Uterus (tissue), 2 donors: ENCODE measurements at regions not wholly inside any gene's neighbourhood (a gene's known extent, or its start where the extent isn't known, plus 50 kb on each side); places are given as distances from the start of the nearest gene placed in this dataset.

Experiments used
- POLR2A ChIP-seq, 2 donors: fragments of 450-650 bp; IDR thresholded peaks; one replicate each; pipeline ENCODE4 v1.6.1; 2016; ENCODE audit warnings: antibody characterized with exemption in 2 of 2, mild to moderate bottlenecking in 1 of 2, moderate library complexity in 1 of 2
- TF ChIP-seq, protein P1 (sequence below), 4 experiments: fragments of 200-600 bp in 2 of 4; fragments of 450-650 bp in 2 of 4; sonication (generic) in 2 of 4; IDR thresholded peaks; one replicate each; pipeline ENCODE4 v1.5.1; 2016 to 2019; ENCODE audit warnings: antibody characterized with exemption in 4 of 4, mild to moderate bottlenecking in 2 of 4, moderate library complexity in 1 of 4

GRCh38 chr5:77832166-77832770, 56.1 kb upstream of the TBCA start:
- TF ChIP-seq, protein P1, sequence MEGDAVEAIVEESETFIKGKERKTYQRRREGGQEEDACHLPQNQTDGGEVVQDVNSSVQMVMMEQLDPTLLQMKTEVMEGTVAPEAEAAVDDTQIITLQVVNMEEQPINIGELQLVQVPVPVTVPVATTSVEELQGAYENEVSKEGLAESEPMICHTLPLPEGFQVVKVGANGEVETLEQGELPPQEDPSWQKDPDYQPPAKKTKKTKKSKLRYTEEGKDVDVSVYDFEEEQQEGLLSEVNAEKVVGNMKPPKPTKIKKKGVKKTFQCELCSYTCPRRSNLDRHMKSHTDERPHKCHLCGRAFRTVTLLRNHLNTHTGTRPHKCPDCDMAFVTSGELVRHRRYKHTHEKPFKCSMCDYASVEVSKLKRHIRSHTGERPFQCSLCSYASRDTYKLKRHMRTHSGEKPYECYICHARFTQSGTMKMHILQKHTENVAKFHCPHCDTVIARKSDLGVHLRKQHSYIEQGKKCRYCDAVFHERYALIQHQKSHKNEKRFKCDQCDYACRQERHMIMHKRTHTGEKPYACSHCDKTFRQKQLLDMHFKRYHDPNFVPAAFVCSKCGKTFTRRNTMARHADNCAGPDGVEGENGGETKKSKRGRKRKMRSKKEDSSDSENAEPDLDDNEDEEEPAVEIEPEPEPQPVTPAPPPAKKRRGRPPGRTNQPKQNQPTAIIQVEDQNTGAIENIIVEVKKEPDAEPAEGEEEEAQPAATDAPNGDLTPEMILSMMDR (IDR thresholded peaks at IDR 0.05) = no peak
- TF ChIP-seq POLR2A (IDR thresholded peaks at IDR 0.05) = no peak
